ENCODE measurements at regions not wholly inside any gene's neighbourhood (a gene's known extent, or its start where the extent isn't known, plus 50 kb on each side); places are given as distances from the start of the nearest gene placed in this dataset.

DNA sequence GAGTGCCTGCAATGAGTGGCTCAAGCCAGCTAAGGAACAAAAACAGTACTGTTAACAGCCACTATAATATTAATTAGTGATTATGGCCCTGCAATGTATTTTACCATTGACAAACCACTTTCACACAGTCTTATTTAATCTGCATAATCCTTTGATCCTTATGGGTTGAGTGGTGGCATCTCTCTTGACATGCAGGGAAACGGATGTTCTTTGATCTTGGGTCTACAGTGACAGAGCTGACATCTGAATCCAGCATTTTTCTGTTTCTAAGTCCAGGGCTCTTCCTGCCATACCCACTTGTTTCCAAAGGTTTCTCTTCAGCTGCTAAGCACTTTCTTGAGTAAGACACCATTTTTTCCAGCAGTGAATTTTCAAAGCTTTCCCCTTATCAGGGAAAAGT lies 277.7 kb upstream of the ROPN1 start:
- WGBS, 2 experiments (ENCODE audit: extremely low coverage in 1 of 2, insufficient coverage in 1 of 2, insufficient read length in 1 of 2, insufficient replicate concordance in 2 of 2, low coverage in 1 of 2, low lambda C conversion rate in 2 of 2, missing lambda C conversion rate in 1 of 2): 100% methylated on average over 1 of the region's 1 CpG; no CpG with 5 or more reads in 1 of the 2 experiments

More for the DNA sequence above, 277.7 kb upstream of the ROPN1 start:
- Histone ChIP-seq H3K23me2 (ENCODE audit: low read depth, low read length) (no peaks in the 10 kb centered on the region), H3K27me3 (replicated peaks in 1 of 4; ENCODE audit: control insufficient read depth in 3 of 4, extremely low read depth in 1 of 4, insufficient read depth in 3 of 4, low read length in 3 of 4) (no peaks in the 10 kb centered on the region), H3K4me3 (ENCODE audit: extremely low read depth in 1 of 4, insufficient read depth in 2 of 4, low read depth in 3 of 4, low read length in 4 of 4) (no peak overlapping the region), H3K4me2 (ENCODE audit: insufficient read depth in 1 of 2, low read depth in 2 of 2, low read length in 2 of 2) (no peak overlapping the region), H3K4me1 (replicated peaks in 1 of 4; ENCODE audit: control insufficient read depth in 3 of 4, insufficient read depth in 4 of 4, low read length in 3 of 4) (no peaks in the 10 kb centered on the region), H3K79me2 (ENCODE audit: control insufficient read depth in 1 of 2, insufficient read depth in 2 of 2, low read length in 2 of 2) (no peaks in the 10 kb centered on the region), H2BK120ac (replicated peaks; ENCODE audit: low read depth, low read length) (no peak overlapping the region), H3K14ac (ENCODE audit: insufficient read length) (no peak overlapping the region), H4K8ac (ENCODE audit: extremely low read depth, insufficient read depth, low read length) (no peak overlapping the region), H3K79me1 (ENCODE audit: low read depth, low read length) (no peaks in the 10 kb centered on the region), H3K18ac (ENCODE audit: extremely low read depth, low read length) (no peak overlapping the region), H3K4ac (replicated peaks; ENCODE audit: insufficient read length, low read depth, low read length) (no peak overlapping the region), H3K9me3 (ENCODE audit: insufficient read depth in 2 of 2, low read depth in 1 of 2, low read length in 1 of 2) (no peaks in the 10 kb centered on the region), H3K27ac (ENCODE audit: low read depth, low read length) (no peak overlapping the region), H2BK5ac (ENCODE audit: low read depth, low read length) (no peak overlapping the region), H3K56ac (replicated peaks; ENCODE audit: insufficient read length, low read depth, low read length) (no peak overlapping the region), H3K9ac (replicated peaks in 1 of 4; ENCODE audit: extremely low read depth in 1 of 4, low read depth in 3 of 4, low read length in 3 of 4) (no peak overlapping the region), H3K36me3 (ENCODE audit: control insufficient read depth in 2 of 4, insufficient read depth in 4 of 4, low read length in 3 of 4) (no peaks in the 10 kb centered on the region), H3K23ac (ENCODE audit: insufficient read length) (no peak overlapping the region), H2AK5ac (ENCODE audit: low read depth, low read length) (no peak overlapping the region), H4K20me1 (replicated peaks in 1 of 2; ENCODE audit: control insufficient read depth in 1 of 2, insufficient read depth in 2 of 2, low read length in 2 of 2) (no peaks in the 10 kb centered on the region), H4K5ac (ENCODE audit: insufficient read length, low read depth, low read length) (no peak overlapping the region), H2BK12ac (ENCODE audit: low read depth, low read length) (no peak overlapping the region), H2BK20ac (ENCODE audit: low read length) (no peak overlapping the region), H2BK15ac (ENCODE audit: low read length) (no peak overlapping the region), H4K91ac (replicated peaks; ENCODE audit: insufficient read length, low read length) (no peak overlapping the region), H2AFZ (ENCODE audit: low read length) (no peak overlapping the region)
- no peak for FAIRE-seq
- POLR2A ChIA-PET (ENCODE audit: partially characterized antibody): no interaction called here
- DNase-seq (ENCODE audit: low read depth in 1 of 2, low spot score in 2 of 2): no peak
- CTCF ChIA-PET (ENCODE audit: partially characterized antibody): interaction anchor here (0.7 to 7.2 kb wide), 11 partner anchors 9 to 254 kb away, joined by 3 to 45 read pairs (median 3); no protein-coding TSS in a partner anchor
- TF ChIP-seq EZH2 (IDR thresholded peaks at IDR 0.05; ENCODE audit: low read depth, low read length, severe bottlenecking) (no peak), TCF12 (IDR thresholded peaks at IDR 0.05; ENCODE audit: low read depth, low read length) (no peak), POU5F1 (IDR thresholded peaks at IDR 0.05; ENCODE audit: low read depth, low read length) (no peak), SUZ12 (IDR thresholded peaks at IDR 0.05; ENCODE audit: low read length) (no peak), HDAC2 (IDR thresholded peaks at IDR 0.05; ENCODE audit: borderline replicate concordance in 1 of 2, low read depth in 2 of 2, low read length in 2 of 2) (no peak), CHD2 (IDR thresholded peaks at IDR 0.05; ENCODE audit: low read length) (no peak), SAP30 (IDR thresholded peaks at IDR 0.05; ENCODE audit: insufficient read depth, insufficient replicate concordance, low read length) (no peak), TAF1 (IDR thresholded peaks at IDR 0.05; ENCODE audit: low read depth, low read length) (no peak), RFX5 (IDR thresholded peaks at IDR 0.05; ENCODE audit: borderline replicate concordance, low read depth, low read length) (no peak), MAFK (IDR thresholded peaks at IDR 0.05; ENCODE audit: low read depth, low read length) (no peak), JUND (IDR thresholded peaks at IDR 0.05; ENCODE audit: low read length) (no peak), TAF7 (optimal IDR thresholded peaks at IDR 0.05; ENCODE audit: borderline replicate concordance, low read depth, low read length) (no peak), CHD1 (IDR thresholded peaks at IDR 0.05; ENCODE audit: low read depth, low read length) (no peak), RXRA (IDR thresholded peaks at IDR 0.05; ENCODE audit: insufficient read depth, low read depth, low read length) (no peak), TEAD4 (IDR thresholded peaks at IDR 0.05; ENCODE audit: low read depth, low read length) (no peak)
